ENCODE measurements at regions not wholly inside any gene's neighbourhood (a gene's known extent, or its start where the extent isn't known, plus 50 kb on each side); places are given as distances from the start of the nearest gene placed in this dataset.

- TF ChIP-seq CTCF (IDR thresholded peaks at IDR 0.05; ENCODE audit: low read length) (no peak), EZH2 (optimal IDR thresholded peaks at IDR 0.05; ENCODE audit: low read depth, low read length) (no peak)
Observed at GRCh38 chr9:31774571-31774970, 609.9 kb upstream of the ACO1 start.
